ENCODE measurements at regions not wholly inside any gene's neighbourhood (a gene's known extent, or its start where the extent isn't known, plus 50 kb on each side); places are given as distances from the start of the nearest gene placed in this dataset.

GRCh38 chr2:123500988-123501387 is 524.1 kb upstream of the CNTNAP5 start:
- Histone ChIP-seq H3K27me3 (ENCODE audit: control insufficient read depth, insufficient read depth, low read length) (no peaks in the 10 kb centered on the region), H3K4me3 (ENCODE audit: low read depth, low read length) (no peak overlapping the region), H3K36me3 (ENCODE audit: control insufficient read depth, insufficient read depth, low read length) (no peaks in the 10 kb centered on the region)
- no peak for TF ChIP-seq CTCF (IDR thresholded peaks at IDR 0.05; ENCODE audit: insufficient read depth, low read depth, low read length)
- no peak for DNase-seq (ENCODE audit: low read depth)
- CTCF ChIA-PET: no interaction called here
- POLR2A ChIA-PET: no interaction called here

GRCh38 chr2:123502931-123503330 is 522.2 kb upstream of the CNTNAP5 start:
- no peak for TF ChIP-seq CTCF (IDR thresholded peaks at IDR 0.05; ENCODE audit: insufficient read depth, low read depth, low read length)
- CTCF ChIA-PET: no interaction called here
- POLR2A ChIA-PET: no interaction called here
- DNase-seq (ENCODE audit: low read depth): no peak
- Histone ChIP-seq H3K4me3 (ENCODE audit: low read depth, low read length) (no peak overlapping the region), H3K27me3 (ENCODE audit: control insufficient read depth, insufficient read depth, low read length) (no peaks in the 10 kb centered on the region), H3K36me3 (ENCODE audit: control insufficient read depth, insufficient read depth, low read length) (no peaks in the 10 kb centered on the region)

GRCh38 chr2:123512547-123512946 is 512.5 kb upstream of the CNTNAP5 start:
- no peaks in the 10 kb centered on the region for H3K27me3 ChIP-seq (ENCODE audit: control insufficient read depth, insufficient read depth, low read length)
- TF ChIP-seq CTCF (IDR thresholded peaks at IDR 0.05; ENCODE audit: insufficient read depth, low read depth, low read length): no peak
- H3K36me3 ChIP-seq (ENCODE audit: control insufficient read depth, insufficient read depth, low read length): no peaks in the 10 kb centered on the region
- ChIA-PET POLR2A (no interaction called here), CTCF (no interaction called here)
- no peak for DNase-seq (ENCODE audit: low read depth)
- no peak overlapping the region for H3K4me3 ChIP-seq (ENCODE audit: low read depth, low read length)

GRCh38 chr2:123513351-123513750 is 511.7 kb upstream of the CNTNAP5 start:
- CTCF ChIA-PET: no interaction called here
- Histone ChIP-seq H3K4me3 (ENCODE audit: low read depth, low read length) (no peak overlapping the region), H3K36me3 (ENCODE audit: control insufficient read depth, insufficient read depth, low read length) (no peaks in the 10 kb centered on the region), H3K27me3 (ENCODE audit: control insufficient read depth, insufficient read depth, low read length) (no peaks in the 10 kb centered on the region)
- TF ChIP-seq CTCF (IDR thresholded peaks at IDR 0.05; ENCODE audit: insufficient read depth, low read depth, low read length): no peak
- DNase-seq (ENCODE audit: low read depth): no peak
- POLR2A ChIA-PET: no interaction called here

GRCh38 chr2:123514613-123515207 is 510.4 kb upstream of the CNTNAP5 start:
- Histone ChIP-seq H3K27me3 (ENCODE audit: control insufficient read depth, insufficient read depth, low read length) (no peaks in the 10 kb centered on the region), H3K4me3 (ENCODE audit: low read depth, low read length) (no peak overlapping the region), H3K36me3 (ENCODE audit: control insufficient read depth, insufficient read depth, low read length) (no peaks in the 10 kb centered on the region)
- POLR2A ChIA-PET: no interaction called here
- TF ChIP-seq CTCF (IDR thresholded peaks at IDR 0.05; ENCODE audit: insufficient read depth, low read depth, low read length): no peak
- DNase-seq (ENCODE audit: low read depth): no peak
- CTCF ChIA-PET: no interaction called here

Data from BJ (cell line).